Endodermal cell (in vitro differentiated cells): ENCODE measurements at regions not wholly inside any gene's neighbourhood (a gene's known extent, or its start where the extent isn't known, plus 50 kb on each side); places are given as distances from the start of the nearest gene placed in this dataset.
A peak's percentile ranks its signal among the peaks of the same experiment; 100 is the strongest.

ENCODE experiments used
- DNase-seq: peaks from one replicate; pipeline ENCODE4 v3.0.0-alpha.2; 2017
- H3K27ac ChIP-seq: 2 replicates; pipeline ENCODE4 v1.5.1; 2013; ENCODE audit warnings: mild to moderate bottlenecking, low read depth, low read length, moderate library complexity
- H3K27me3 ChIP-seq: 2 replicates; pipeline ENCODE4 v1.6.1; 2013; ENCODE audit warnings: mild to moderate bottlenecking, low read length, moderate library complexity; ENCODE audit not compliant: insufficient read depth, control insufficient read depth, poor library complexity, severe bottlenecking
- H3K36me3 ChIP-seq: 2 replicates; pipeline ENCODE4 v1.7.0; 2013; ENCODE audit warnings: mild to moderate bottlenecking, low read length, moderate library complexity; ENCODE audit not compliant: control insufficient read depth, insufficient read depth
- H3K4me1 ChIP-seq: one replicate; pipeline ENCODE4 v1.7.0; 2013; ENCODE audit warnings: low read length; ENCODE audit not compliant: control insufficient read depth, insufficient read depth
- H3K4me3 ChIP-seq: 2 replicates; pipeline ENCODE4 v1.5.1; 2013; ENCODE audit warnings: mild to moderate bottlenecking, low read length, moderate library complexity
- H3K9ac ChIP-seq: 2 replicates; pipeline ENCODE4 v1.6.1; 2013; ENCODE audit warnings: mild to moderate bottlenecking, low read length, moderate library complexity; ENCODE audit not compliant: poor library complexity, severe bottlenecking; ENCODE audit errors: extremely low read depth
- H3K9me3 ChIP-seq: 2 replicates; pipeline ENCODE4 v1.6.1; 2013; ENCODE audit warnings: mild to moderate bottlenecking, low read length, moderate library complexity; ENCODE audit not compliant: control insufficient read depth
- H3K27ac Mint-ChIP-seq: 2 replicates; pipeline ENCODE4 v1.8.0; 2020; ENCODE audit warnings: mixed read lengths
- H3K27me3 Mint-ChIP-seq: 2 replicates; pipeline ENCODE4 v1.8.0; 2021; ENCODE audit warnings: mild to moderate bottlenecking, mixed read lengths; ENCODE audit not compliant: insufficient read depth
- H3K36me3 Mint-ChIP-seq: 2 replicates; pipeline ENCODE4 v1.8.0; 2020; ENCODE audit warnings: low read depth, mixed read lengths
- H3K4me1 Mint-ChIP-seq: 2 replicates; pipeline ENCODE4 v1.8.0; 2020; ENCODE audit warnings: mixed read lengths
- H3K4me3 Mint-ChIP-seq: 2 replicates; pipeline ENCODE4 v1.8.0; 2020; ENCODE audit warnings: mild to moderate bottlenecking, moderate library complexity, mixed read lengths
- H3K9me3 Mint-ChIP-seq: 2 replicates; pipeline ENCODE4 v1.8.0; 2020; ENCODE audit warnings: mild to moderate bottlenecking, mixed read lengths
- CTCF ChIP-seq: fragments of 200-600 bp; sonication (generic); conservative IDR thresholded peaks from 2 replicates; pipeline ENCODE4 v1.5.0; 2021; ENCODE audit warnings: antibody characterized with exemption, mild to moderate bottlenecking
- WGBS, 2 experiments: methylation state at CpG; one replicate each; pipeline versions ENCODE4 v1.1.5 to v1.1.7; 2013; ENCODE audit warnings: missing lambda C conversion rate in 2 of 2, mixed read lengths in 1 of 2; ENCODE audit not compliant: insufficient coverage in 1 of 2, insufficient read length in 1 of 2; 5-methylcytosine and 5-hydroxymethylcytosine counted together

GRCh38 chr9:87113874-87114273 lies 166.6 kb upstream of the GAS1 start:
- Mint-ChIP-seq H3K4me3 (no peak overlapping the region), H3K9me3 (peaks cover 11% of the 10 kb centered on the region), H3K4me1 (no peaks in the 10 kb centered on the region), H3K27me3 (no peaks in the 10 kb centered on the region), H3K36me3 (no peaks in the 10 kb centered on the region), H3K27ac (no peak overlapping the region)
- TF ChIP-seq CTCF, result peak; percentile 44
- H3K9ac ChIP-seq, result no peak overlapping the region
- no peaks in the 10 kb centered on the region for H3K36me3 ChIP-seq
- no peaks in the 10 kb centered on the region for H3K4me1 ChIP-seq
- H3K27ac ChIP-seq, result no peak overlapping the region
- H3K4me3 ChIP-seq, result no peak overlapping the region
- no peaks in the 10 kb centered on the region for H3K27me3 ChIP-seq
- no peak for DNase-seq
- H3K9me3 ChIP-seq, result peaks cover 13% of the 10 kb centered on the region
- 90 to 100% methylated on average over 2 of the region's 2 CpGs for WGBS, 2 experiments

GRCh38 chr9:87115785-87116184 lies 168.5 kb upstream of the GAS1 start:
- Mint-ChIP-seq H3K27ac (no peak overlapping the region), H3K9me3 (peaks cover 7% of the 10 kb centered on the region), H3K4me1 (no peaks in the 10 kb centered on the region), H3K27me3 (no peaks in the 10 kb centered on the region), H3K4me3 (no peak overlapping the region), H3K36me3 (no peaks in the 10 kb centered on the region)
- no peaks in the 10 kb centered on the region for H3K4me1 ChIP-seq
- no peak overlapping the region for H3K27ac ChIP-seq
- H3K9me3 ChIP-seq, result peaks cover 9% of the 10 kb centered on the region
- no peaks in the 10 kb centered on the region for H3K36me3 ChIP-seq
- no peak for DNase-seq
- H3K27me3 ChIP-seq, result no peaks in the 10 kb centered on the region
- H3K4me3 ChIP-seq, result no peak overlapping the region
- TF ChIP-seq CTCF, result no peak
- 87 to 100% methylated on average over 1 of the region's 1 CpG for WGBS, 2 experiments
- H3K9ac ChIP-seq, result no peak overlapping the region

- H3K36me3 Mint-ChIP-seq, result no peaks in the 10 kb centered on the region
- DNase-seq, result peak; percentile 60
- H3K27me3 Mint-ChIP-seq, result no peaks in the 10 kb centered on the region
- TF ChIP-seq CTCF, result no peak
- Histone ChIP-seq H3K27ac (no peak overlapping the region), H3K36me3 (no peaks in the 10 kb centered on the region), H3K9me3 (peaks cover 2% of the 10 kb centered on the region), H3K27me3 (no peaks in the 10 kb centered on the region), H3K4me1 (no peaks in the 10 kb centered on the region), H3K4me3 (no peak overlapping the region), H3K9ac (no peak overlapping the region)
- WGBS, 2 experiments, result 63 to 86% methylated on average over 1 to 3 of the region's 3 CpGs
- H3K9me3 Mint-ChIP-seq, result no peaks in the 10 kb centered on the region
- no peaks in the 10 kb centered on the region for H3K4me1 Mint-ChIP-seq
- no peak overlapping the region for H3K4me3 Mint-ChIP-seq
- no peak overlapping the region for H3K27ac Mint-ChIP-seq
Measured at GRCh38 chr9:87116492-87116891, 169.2 kb upstream of the GAS1 start.
